ENCODE measurements at regions not wholly inside any gene's neighbourhood (a gene's known extent, or its start where the extent isn't known, plus 50 kb on each side); places are given as distances from the start of the nearest gene placed in this dataset.

GRCh38 chr9:8234316-8234715, 434.7 kb upstream of the DMAC1 start:
- Histone ChIP-seq H3K9me2 (replicated peaks; ENCODE audit: insufficient read depth, low read length) (no peaks in the 10 kb centered on the region), H3K4me3 (ENCODE audit: insufficient read depth, low read length, poor library complexity, severe bottlenecking) (no peak overlapping the region), H3K79me2 (ENCODE audit: insufficient read depth, low read length) (no peaks in the 10 kb centered on the region), H2AFZ (ENCODE audit: low read depth, low read length, severe bottlenecking) (no peak overlapping the region), H3K36me3 (ENCODE audit: low read length) (no peaks in the 10 kb centered on the region), H3K9ac (ENCODE audit: low read length) (no peak overlapping the region), H3K27ac (ENCODE audit: low read depth, low read length) (no peak overlapping the region), H4K20me1 (ENCODE audit: low read depth, low read length) (no peaks in the 10 kb centered on the region), H3K27me3 (ENCODE audit: low read length) (no peaks in the 10 kb centered on the region), H3K9me3 (ENCODE audit: insufficient read depth, low read length) (no peaks in the 10 kb centered on the region), H3K4me2 (ENCODE audit: low read depth, low read length, poor library complexity, severe bottlenecking) (no peak overlapping the region), H3F3A (ENCODE audit: insufficient read depth) (no peaks in the 10 kb centered on the region)
- TF ChIP-seq, protein P1, sequence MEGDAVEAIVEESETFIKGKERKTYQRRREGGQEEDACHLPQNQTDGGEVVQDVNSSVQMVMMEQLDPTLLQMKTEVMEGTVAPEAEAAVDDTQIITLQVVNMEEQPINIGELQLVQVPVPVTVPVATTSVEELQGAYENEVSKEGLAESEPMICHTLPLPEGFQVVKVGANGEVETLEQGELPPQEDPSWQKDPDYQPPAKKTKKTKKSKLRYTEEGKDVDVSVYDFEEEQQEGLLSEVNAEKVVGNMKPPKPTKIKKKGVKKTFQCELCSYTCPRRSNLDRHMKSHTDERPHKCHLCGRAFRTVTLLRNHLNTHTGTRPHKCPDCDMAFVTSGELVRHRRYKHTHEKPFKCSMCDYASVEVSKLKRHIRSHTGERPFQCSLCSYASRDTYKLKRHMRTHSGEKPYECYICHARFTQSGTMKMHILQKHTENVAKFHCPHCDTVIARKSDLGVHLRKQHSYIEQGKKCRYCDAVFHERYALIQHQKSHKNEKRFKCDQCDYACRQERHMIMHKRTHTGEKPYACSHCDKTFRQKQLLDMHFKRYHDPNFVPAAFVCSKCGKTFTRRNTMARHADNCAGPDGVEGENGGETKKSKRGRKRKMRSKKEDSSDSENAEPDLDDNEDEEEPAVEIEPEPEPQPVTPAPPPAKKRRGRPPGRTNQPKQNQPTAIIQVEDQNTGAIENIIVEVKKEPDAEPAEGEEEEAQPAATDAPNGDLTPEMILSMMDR (IDR thresholded peaks at IDR 0.05; ENCODE audit: insufficient read depth, low read length, poor library complexity, severe bottlenecking), result no peak
- no peak for TF ChIP-seq EZH2phosphoT487 (conservative IDR thresholded peaks at IDR 0.05; ENCODE audit: low read length)

GRCh38 chr9:8232726-8233125, 433.1 kb upstream of the DMAC1 start:
- no peak overlapping the region for H3K27ac ChIP-seq (ENCODE audit: low read depth, low read length)
- H3K36me3 ChIP-seq (ENCODE audit: low read length), result no peaks in the 10 kb centered on the region
- no peaks in the 10 kb centered on the region for H3K79me2 ChIP-seq (ENCODE audit: insufficient read depth, low read length)
- no peaks in the 10 kb centered on the region for H3F3A ChIP-seq (ENCODE audit: insufficient read depth)
- H3K4me2 ChIP-seq (ENCODE audit: low read depth, low read length, poor library complexity, severe bottlenecking), result no peak overlapping the region
- H2AFZ ChIP-seq (ENCODE audit: low read depth, low read length, severe bottlenecking), result no peak overlapping the region
- no peaks in the 10 kb centered on the region for H3K27me3 ChIP-seq (ENCODE audit: low read length)
- no peaks in the 10 kb centered on the region for H4K20me1 ChIP-seq (ENCODE audit: low read depth, low read length)
- no peak overlapping the region for H3K4me3 ChIP-seq (ENCODE audit: insufficient read depth, low read length, poor library complexity, severe bottlenecking)
- H3K9me2 ChIP-seq (replicated peaks; ENCODE audit: insufficient read depth, low read length), result no peaks in the 10 kb centered on the region
- H3K9me3 ChIP-seq (ENCODE audit: insufficient read depth, low read length), result no peaks in the 10 kb centered on the region
- TF ChIP-seq, protein P1 (IDR thresholded peaks at IDR 0.05; ENCODE audit: insufficient read depth, low read length, poor library complexity, severe bottlenecking), result no peak
- no peak for TF ChIP-seq EZH2phosphoT487 (conservative IDR thresholded peaks at IDR 0.05; ENCODE audit: low read length)
- no peak overlapping the region for H3K9ac ChIP-seq (ENCODE audit: low read length)

DNA sequence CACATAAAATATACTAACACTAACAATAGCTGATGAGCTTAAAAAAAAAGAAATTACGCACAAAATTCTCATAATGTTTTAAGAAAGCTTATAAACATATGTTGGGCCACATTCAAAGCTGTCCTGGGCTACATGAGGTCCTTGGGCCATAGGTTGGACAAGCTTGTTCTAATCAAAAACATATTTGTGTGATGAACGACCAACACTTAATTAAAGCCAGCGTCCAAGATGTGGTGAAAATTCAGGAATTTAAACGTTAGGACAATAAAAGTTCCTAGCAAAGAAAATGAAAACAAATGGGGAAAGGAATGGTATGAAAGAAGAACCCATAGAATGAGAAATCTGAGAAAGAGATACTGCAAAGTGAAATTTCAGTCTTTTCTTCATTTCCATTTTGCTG, 429.6 kb upstream of the DMAC1 start:
- H2AFZ ChIP-seq (ENCODE audit: low read depth, low read length, severe bottlenecking), result no peak overlapping the region
- TF ChIP-seq, protein P1 (IDR thresholded peaks at IDR 0.05; ENCODE audit: insufficient read depth, low read length, poor library complexity, severe bottlenecking), result no peak
- no peak for TF ChIP-seq EZH2phosphoT487 (conservative IDR thresholded peaks at IDR 0.05; ENCODE audit: low read length)
- H3K27ac ChIP-seq (ENCODE audit: low read depth, low read length), result no peak overlapping the region

More for the DNA sequence above, 429.6 kb upstream of the DMAC1 start:
- Histone ChIP-seq H3K4me2 (ENCODE audit: low read depth, low read length, poor library complexity, severe bottlenecking) (no peak overlapping the region), H4K20me1 (ENCODE audit: low read depth, low read length) (no peaks in the 10 kb centered on the region), H3K9me3 (ENCODE audit: insufficient read depth, low read length) (no peaks in the 10 kb centered on the region), H3K79me2 (ENCODE audit: insufficient read depth, low read length) (no peaks in the 10 kb centered on the region), H3K9me2 (replicated peaks; ENCODE audit: insufficient read depth, low read length) (no peaks in the 10 kb centered on the region), H3K27me3 (ENCODE audit: low read length) (no peaks in the 10 kb centered on the region), H3F3A (ENCODE audit: insufficient read depth) (no peaks in the 10 kb centered on the region), H3K36me3 (ENCODE audit: low read length) (no peaks in the 10 kb centered on the region), H3K9ac (ENCODE audit: low read length) (no peak overlapping the region), H3K4me3 (ENCODE audit: insufficient read depth, low read length, poor library complexity, severe bottlenecking) (no peak overlapping the region)
